Right lobe of liver (tissue), 6 donors: ENCODE measurements at regions not wholly inside any gene's neighbourhood (a gene's known extent, or its start where the extent isn't known, plus 50 kb on each side); places are given as distances from the start of the nearest gene placed in this dataset.

Experiments used
- ATAC-seq, 4 donors: fragments of 200-7000 bp; cut with Tn5 transposase; one replicate each; pipeline ENCODE4 v1.9.1; 2020; ENCODE audit warnings: mild to moderate bottlenecking in 4 of 4, moderate library complexity in 4 of 4
- DNase-seq, 3 donors: peaks; one replicate each; pipeline ENCODE4 v3.0.0-alpha.2; 2020
- H3K27ac ChIP-seq, 3 donors: fragments of 200-600 bp; one replicate each; pipeline ENCODE4 v1.8.0; 2022
- H3K27me3 ChIP-seq, 2 donors: fragments of 200-600 bp; one replicate each; pipeline ENCODE4 v1.8.0; 2022
- H3K36me3 ChIP-seq, 4 donors: fragments of 200-600 bp; sonication (generic) in 1 of 4; one replicate each; pipeline versions ENCODE4 v1.5.1 to v1.8.0; 2017 to 2022; ENCODE audit warnings: control low read depth in 1 of 4
- H3K4me1 ChIP-seq, 4 donors: fragments of 200-600 bp; sonication (generic) in 1 of 4; one replicate each; pipeline versions ENCODE4 v1.5.1 to v1.8.0; 2017 to 2022; ENCODE audit warnings: control low read depth in 1 of 4
- H3K4me3 ChIP-seq, 3 donors: fragments of 200-600 bp; one replicate each; pipeline ENCODE4 v1.8.0; 2022
- H3K9me3 ChIP-seq, 4 donors: fragments of 200-600 bp; sonication (generic) in 1 of 4; one replicate each; pipeline versions ENCODE4 v1.5.1 to v1.8.0; 2017 to 2022; ENCODE audit warnings: control low read depth in 1 of 4
- CTCF ChIP-seq, 4 donors: fragments of 200-600 bp in 3 of 4; fragments of 450-650 bp in 1 of 4; IDR thresholded peaks; one replicate each; pipeline versions ENCODE4 v1.5.1 to v1.8.0; 2016 to 2022; ENCODE audit warnings: antibody characterized with exemption in 4 of 4, mild to moderate bottlenecking in 2 of 4
- POLR2A ChIP-seq: fragments of 450-650 bp; IDR thresholded peaks from one replicate; pipeline ENCODE4 v1.6.1; 2017; ENCODE audit warnings: antibody characterized with exemption, mild to moderate bottlenecking
- WGBS: methylation state at CpG from one replicate; pipeline ENCODE4 v1.1.6; 2018; ENCODE audit warnings: low coverage, low lambda C conversion rate; ENCODE audit not compliant: insufficient coverage; ENCODE audit errors: missing lambda C conversion rate; 5-methylcytosine and 5-hydroxymethylcytosine counted together
- intact Hi-C, 2 donors: fragments of 100-400 bp; cut with DNase I; formaldehyde crosslinking; loops; one replicate each; pipeline versions ENCODE4 v1.11.2 to v1.14.1; 2022
- donor health status: DM: no; HTN: yes; CAD: no.
- donor health status: DM: no; HTN: no; CAD: no.
- donor health status: DM: no; HTN: no; CAD: no.
- donor health status: DM: no; HTN: yes; CAD: no.
- donor health status: DM: no; HTN: yes; CAD: no.

GRCh38 chr4:67040315-67040714, 505.0 kb downstream of the CENPC start:
- Histone ChIP-seq H3K4me1 (peaks cover 0 to 6% (median 0%) of the 10 kb centered on the region in 4 donors), H3K27ac (no peak overlapping the region), H3K9me3 (no peaks in the 10 kb centered on the region), H3K4me3 (no peak overlapping the region), H3K27me3 (no peaks in the 10 kb centered on the region), H3K36me3 (no peaks in the 10 kb centered on the region)
- DNase-seq (no peak), ATAC-seq (no peak)
- WGBS: 34% methylated on average over 2 of the region's 2 CpGs
- intact Hi-C loops: no loop called here
- TF ChIP-seq CTCF (IDR thresholded peaks at IDR 0.05) (no peak), POLR2A (no peak)

- WGBS: 29% methylated on average over 4 of the region's 4 CpGs
- TF ChIP-seq POLR2A: no peak
- H3K4me1 ChIP-seq: peaks cover 0 to 6% (median 0%) of the 10 kb centered on the region in 4 donors
- H3K9me3 ChIP-seq: no peaks in the 10 kb centered on the region
- no peak overlapping the region for H3K4me3 ChIP-seq
- H3K36me3 ChIP-seq: no peaks in the 10 kb centered on the region
- no peak for DNase-seq
- ATAC-seq: no peak
- H3K27me3 ChIP-seq: no peaks in the 10 kb centered on the region
- intact Hi-C loops: no loop called here
- H3K27ac ChIP-seq: no peak overlapping the region
Measured at GRCh38 chr4:67038228-67038566, 507.1 kb downstream of the CENPC start.

- DNase-seq (no peak), ATAC-seq (no peak)
- Histone ChIP-seq H3K27me3 (no peaks in the 10 kb centered on the region), H3K27ac (no peak overlapping the region), H3K36me3 (no peaks in the 10 kb centered on the region), H3K4me1 (peaks cover 0 to 6% (median 0%) of the 10 kb centered on the region in 4 donors), H3K9me3 (no peaks in the 10 kb centered on the region), H3K4me3 (no peak overlapping the region)
- TF ChIP-seq CTCF (IDR thresholded peaks at IDR 0.05) (no peak), POLR2A (no peak)
- intact Hi-C loops: no loop called here
Measured at GRCh38 chr4:67037504-67038227, 507.6 kb downstream of the CENPC start.

DNA sequence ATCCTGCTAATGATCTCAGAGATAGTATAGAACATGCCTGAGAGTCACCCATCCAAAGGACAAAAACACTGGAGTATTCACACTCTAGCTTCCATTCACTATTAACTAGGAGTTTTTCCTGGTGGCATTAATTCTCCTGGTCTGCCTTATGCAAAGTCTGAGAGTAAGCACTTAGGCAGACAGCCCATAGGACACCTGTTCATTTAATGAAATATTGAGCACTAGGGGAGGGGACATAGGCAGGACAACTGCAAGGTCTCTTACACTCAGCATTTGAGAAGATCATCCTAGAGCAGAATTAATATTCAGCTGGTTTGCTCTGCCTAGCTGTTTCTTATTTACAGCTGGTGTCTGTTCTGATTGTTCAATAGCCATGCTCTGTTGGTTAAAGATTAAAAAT, 508.5 kb downstream of the CENPC start:
- ATAC-seq: no peak
- Histone ChIP-seq H3K27me3 (no peaks in the 10 kb centered on the region), H3K4me1 (peaks cover 0 to 6% (median 0%) of the 10 kb centered on the region in 4 donors), H3K36me3 (no peaks in the 10 kb centered on the region), H3K27ac (no peak overlapping the region), H3K4me3 (no peak overlapping the region), H3K9me3 (no peaks in the 10 kb centered on the region)
- DNase-seq: no peak
- intact Hi-C loops: no loop called here
- TF ChIP-seq CTCF (IDR thresholded peaks at IDR 0.05) (no peak), POLR2A (no peak)

DNA sequence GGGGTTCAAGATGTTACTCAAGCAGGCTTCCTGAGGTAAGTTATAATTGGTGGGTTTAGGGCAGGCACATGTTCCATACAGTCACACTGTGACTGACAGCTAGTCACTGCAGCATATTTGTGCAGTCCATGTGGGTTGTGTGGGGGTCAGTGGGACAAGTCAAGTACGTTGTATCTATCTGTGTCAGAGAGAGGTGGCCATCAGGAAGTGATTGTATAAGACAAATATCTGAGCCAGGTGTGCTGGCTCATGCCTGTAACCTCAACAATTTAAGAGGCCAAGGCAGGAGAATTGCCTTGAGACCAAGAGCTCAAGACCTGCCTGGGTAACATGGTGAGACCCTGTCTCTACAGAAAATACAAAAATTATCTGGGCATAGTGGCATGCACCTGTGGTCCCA, 509.3 kb downstream of the CENPC start:
- no peak for TF ChIP-seq CTCF (IDR thresholded peaks at IDR 0.05)
- TF ChIP-seq POLR2A: no peak
- Histone ChIP-seq H3K27ac (no peak overlapping the region), H3K4me1 (peaks cover 0 to 6% (median 0%) of the 10 kb centered on the region in 4 donors), H3K36me3 (no peaks in the 10 kb centered on the region), H3K9me3 (no peaks in the 10 kb centered on the region), H3K4me3 (no peak overlapping the region), H3K27me3 (no peaks in the 10 kb centered on the region)
- WGBS: 33% methylated on average over 1 of the region's 1 CpG
- DNase-seq (no peak), ATAC-seq (no peak)
- intact Hi-C loops: no loop called here
